Neural progenitor cell (in vitro differentiated cells): ENCODE measurements at regions not wholly inside any gene's neighbourhood (a gene's known extent, or its start where the extent isn't known, plus 50 kb on each side); places are given as distances from the start of the nearest gene placed in this dataset.

ENCODE experiments used
- DNase-seq: peaks from one replicate; pipeline ENCODE4 v3.0.0-alpha.2; 2016; ENCODE audit warnings: low spot score
- H2AFZ ChIP-seq: fragments of 200-600 bp; sonication (generic); replicated peaks from 2 replicates; pipeline ENCODE4 v1.6.1; 2016; ENCODE audit warnings: antibody characterized with exemption
- H3F3A ChIP-seq: fragments of 200-600 bp; sonication (generic); 2 replicates; pipeline ENCODE4 v1.6.1; 2016; ENCODE audit warnings: antibody characterized with exemption, low read depth
- H3K27ac ChIP-seq: fragments of 200-600 bp; sonication (generic); 2 replicates; pipeline ENCODE4 v1.5.1; 2016; ENCODE audit warnings: mild to moderate bottlenecking
- H3K27me3 ChIP-seq: fragments of 200-600 bp; sonication (generic); 2 replicates; pipeline ENCODE4 v1.6.1; 2016; ENCODE audit warnings: mild to moderate bottlenecking, moderate library complexity
- H3K36me3 ChIP-seq: fragments of 200-600 bp; sonication (generic); 2 replicates; pipeline ENCODE4 v1.5.1; 2016
- H3K4me1 ChIP-seq: fragments of 200-600 bp; sonication (generic); 2 replicates; pipeline ENCODE4 v1.6.1; 2016; ENCODE audit warnings: mixed run types
- H3K4me2 ChIP-seq: fragments of 200-600 bp; sonication (generic); 2 replicates; pipeline ENCODE4 v1.6.1; 2016
- H3K4me3 ChIP-seq: fragments of 200-600 bp; sonication (generic); 2 replicates; pipeline ENCODE4 v1.5.1; 2016
- H3K79me2 ChIP-seq: fragments of 200-600 bp; sonication (generic); 2 replicates; pipeline ENCODE4 v1.6.1; 2016; ENCODE audit warnings: low read depth
- H3K9ac ChIP-seq: fragments of 200-600 bp; sonication (generic); 2 replicates; pipeline ENCODE4 v1.6.1; 2016
- H3K9me3 ChIP-seq: fragments of 200-600 bp; sonication (generic); 2 replicates; pipeline ENCODE4 v1.5.1; 2016; ENCODE audit warnings: low read depth
- H4K20me1 ChIP-seq: fragments of 200-600 bp; sonication (generic); 2 replicates; pipeline ENCODE4 v1.6.1; 2016; ENCODE audit warnings: low read depth
- H3K27ac Mint-ChIP-seq: 3 replicates; pipeline ENCODE4 v1.8.0; 2021; ENCODE audit warnings: mixed read lengths
- H3K27me3 Mint-ChIP-seq: 2 replicates; pipeline ENCODE4 v1.8.0; 2022; ENCODE audit warnings: low read depth, mild to moderate bottlenecking, inconsistent platforms, moderate library complexity, mixed read lengths; ENCODE audit not compliant: insufficient read depth
- H3K36me3 Mint-ChIP-seq: 3 replicates; pipeline ENCODE4 v1.8.0; 2021; ENCODE audit warnings: mixed read lengths
- H3K4me1 Mint-ChIP-seq: 3 replicates; pipeline ENCODE4 v1.8.0; 2021; ENCODE audit warnings: mixed read lengths
- H3K4me3 Mint-ChIP-seq: 3 replicates; pipeline ENCODE4 v1.8.0; 2021; ENCODE audit warnings: mild to moderate bottlenecking, moderate library complexity, mixed read lengths
- H3K9me3 Mint-ChIP-seq: 3 replicates; pipeline ENCODE4 v1.8.0; 2020; ENCODE audit warnings: mixed read lengths
- CTCF ChIP-seq: fragments of 200-600 bp; sonication (generic); IDR thresholded peaks from 2 replicates; pipeline ENCODE4 v1.5.1; 2017; ENCODE audit warnings: antibody characterized with exemption, mild to moderate bottlenecking
- EZH2 ChIP-seq: fragments of 200-600 bp; sonication (generic); IDR thresholded peaks from 2 replicates; pipeline ENCODE4 v1.6.1; 2017; ENCODE audit warnings: antibody characterized with exemption, mild to moderate bottlenecking, moderate library complexity
- EZH2phosphoT487 ChIP-seq: fragments of 200-600 bp; sonication (generic); IDR thresholded peaks from 2 replicates; pipeline ENCODE4 v1.6.1; 2017; ENCODE audit warnings: antibody characterized with exemption

GRCh38 chr7:55271661-55272060 is 93.5 kb upstream of the LANCL2 start:
- peak overlapping the region; percentile 30 for H3K4me3 Mint-ChIP-seq
- DNase-seq, result no peak
- H3K27me3 ChIP-seq, result no peaks in the 10 kb centered on the region
- no peaks in the 10 kb centered on the region for H3K9me3 Mint-ChIP-seq
- H4K20me1 ChIP-seq, result no peaks in the 10 kb centered on the region
- no peak overlapping the region for H3K27ac ChIP-seq
- H3K4me2 ChIP-seq, result no peak overlapping the region
- H3K4me1 Mint-ChIP-seq, result no peaks in the 10 kb centered on the region
- peaks cover 8% of the 10 kb centered on the region for H3K27me3 Mint-ChIP-seq
- no peak for TF ChIP-seq EZH2
- TF ChIP-seq EZH2phosphoT487, result no peak
- TF ChIP-seq CTCF, result no peak
- H3K79me2 ChIP-seq, result no peaks in the 10 kb centered on the region
- H3F3A ChIP-seq, result no peaks in the 10 kb centered on the region
- H3K27ac Mint-ChIP-seq, result no peak overlapping the region
- no peak overlapping the region for H3K9ac ChIP-seq
- H3K36me3 ChIP-seq, result no peaks in the 10 kb centered on the region
- H2AFZ ChIP-seq, result no peak overlapping the region
- no peaks in the 10 kb centered on the region for H3K36me3 Mint-ChIP-seq
- H3K9me3 ChIP-seq, result no peaks in the 10 kb centered on the region
- no peaks in the 10 kb centered on the region for H3K4me1 ChIP-seq
- no peak overlapping the region for H3K4me3 ChIP-seq

GRCh38 chr7:55272328-55272727 is 92.8 kb upstream of the LANCL2 start:
- peaks cover 8% of the 10 kb centered on the region for H3K27me3 Mint-ChIP-seq
- TF ChIP-seq EZH2phosphoT487, result no peak
- no peak for TF ChIP-seq EZH2
- no peak for TF ChIP-seq CTCF
- H3K4me3 Mint-ChIP-seq, result no peak overlapping the region
- no peak overlapping the region for H3K9ac ChIP-seq
- H3K36me3 Mint-ChIP-seq, result no peaks in the 10 kb centered on the region
- no peak overlapping the region for H3K27ac ChIP-seq
- H3K9me3 ChIP-seq, result no peaks in the 10 kb centered on the region
- H3K4me3 ChIP-seq, result no peak overlapping the region
- H3K4me2 ChIP-seq, result no peak overlapping the region
- H3K79me2 ChIP-seq, result no peaks in the 10 kb centered on the region
- no peak overlapping the region for H3K27ac Mint-ChIP-seq
- no peaks in the 10 kb centered on the region for H3K4me1 Mint-ChIP-seq
- H3K36me3 ChIP-seq, result no peaks in the 10 kb centered on the region
- no peak for DNase-seq
- no peaks in the 10 kb centered on the region for H3F3A ChIP-seq
- H3K9me3 Mint-ChIP-seq, result no peaks in the 10 kb centered on the region
- H2AFZ ChIP-seq, result no peak overlapping the region
- no peaks in the 10 kb centered on the region for H4K20me1 ChIP-seq
- no peaks in the 10 kb centered on the region for H3K4me1 ChIP-seq
- no peaks in the 10 kb centered on the region for H3K27me3 ChIP-seq

- H3K4me3 Mint-ChIP-seq, result no peak overlapping the region
- no peaks in the 10 kb centered on the region for H3K36me3 ChIP-seq
- no peaks in the 10 kb centered on the region for H3K4me1 ChIP-seq
- peaks cover 8% of the 10 kb centered on the region for H3K27me3 Mint-ChIP-seq
- no peaks in the 10 kb centered on the region for H3K36me3 Mint-ChIP-seq
- no peaks in the 10 kb centered on the region for H3K4me1 Mint-ChIP-seq
- H3K9me3 ChIP-seq, result no peaks in the 10 kb centered on the region
- H3K79me2 ChIP-seq, result no peaks in the 10 kb centered on the region
- H3K27ac ChIP-seq, result no peak overlapping the region
- no peak overlapping the region for H3K9ac ChIP-seq
- H3K27ac Mint-ChIP-seq, result no peak overlapping the region
- no peak overlapping the region for H3K4me2 ChIP-seq
- no peak overlapping the region for H3K4me3 ChIP-seq
- no peak for DNase-seq
- H3K27me3 ChIP-seq, result no peaks in the 10 kb centered on the region
- TF ChIP-seq EZH2phosphoT487 (no peak), CTCF (no peak), EZH2 (no peak)
- no peaks in the 10 kb centered on the region for H3K9me3 Mint-ChIP-seq
- no peaks in the 10 kb centered on the region for H3F3A ChIP-seq
- no peak overlapping the region for H2AFZ ChIP-seq
- H4K20me1 ChIP-seq, result no peaks in the 10 kb centered on the region
Measured at GRCh38 chr7:55273186-55273980, 91.8 kb upstream of the LANCL2 start.
